GM12878 (cell line): ENCODE measurements at regions not wholly inside any gene's neighbourhood (a gene's known extent, or its start where the extent isn't known, plus 50 kb on each side); places are given as distances from the start of the nearest gene placed in this dataset.

Experiments
- ATF7 ChIP-seq: fragments of 450-650 bp; IDR thresholded peaks from 2 replicates; pipeline ENCODE4 v1.6.1; 2016; ENCODE audit warnings: low read depth, mild to moderate bottlenecking
- BACH1 ChIP-seq: fragments of 450-650 bp; IDR thresholded peaks from 2 replicates; pipeline ENCODE4 v1.6.1; 2017; ENCODE audit warnings: mild to moderate bottlenecking, borderline replicate concordance
- BCL11A ChIP-seq: IDR thresholded peaks from 2 replicates; pipeline ENCODE4 v1.6.1; 2011; ENCODE audit warnings: low read depth, low read length
- BCLAF1 ChIP-seq: fragments of 450-650 bp; IDR thresholded peaks from 2 replicates; pipeline ENCODE4 v1.6.1; 2017; ENCODE audit warnings: antibody characterized with exemption, mild to moderate bottlenecking, moderate library complexity
- BHLHE40 ChIP-seq, 2 experiments: fragments of 450-650 bp in 1 of 2; IDR thresholded peaks; 2 replicates each; pipeline ENCODE4 v1.6.1; 2011 to 2017; ENCODE audit warnings: low read depth in 2 of 2, borderline replicate concordance in 1 of 2, improper control_type of control experiment in 1 of 2, low read length in 1 of 2, mild to moderate bottlenecking in 1 of 2
- CBX5 ChIP-seq: sonication (generic); IDR thresholded peaks from 2 replicates; pipeline ENCODE4 v1.6.1; 2016; ENCODE audit warnings: low read depth, moderate library complexity, mild to moderate bottlenecking, inconsistent platforms
- CUX1 ChIP-seq: IDR thresholded peaks from 2 replicates; pipeline ENCODE4 v1.6.1; 2012; ENCODE audit warnings: improper control_type of control experiment, low read depth, low read length; ENCODE audit not compliant: insufficient replicate concordance
- ETV6 ChIP-seq, 2 experiments: fragments of 450-650 bp in 1 of 2; IDR thresholded peaks in 1 of 2; conservative IDR thresholded peaks in 1 of 2; 2 replicates each; pipeline ENCODE4 v1.6.1; 2014; ENCODE audit warnings: antibody characterized with exemption in 1 of 2, borderline replicate concordance in 1 of 2, low read depth in 1 of 2, mild to moderate bottlenecking in 1 of 2, moderate library complexity in 1 of 2
- GATAD2B ChIP-seq: fragments of 450-650 bp; conservative IDR thresholded peaks from 2 replicates; pipeline ENCODE4 v1.6.1; 2017; ENCODE audit warnings: low read depth, mild to moderate bottlenecking, moderate library complexity
- HCFC1 ChIP-seq: fragments of 150-350 bp; IDR thresholded peaks from 2 replicates; pipeline ENCODE4 v1.6.1; 2014; ENCODE audit warnings: low read length
- IKZF1 ChIP-seq: fragments of 450-650 bp; conservative IDR thresholded peaks from 2 replicates; pipeline ENCODE4 v1.6.1; 2017; ENCODE audit warnings: antibody characterized with exemption, mild to moderate bottlenecking
- IRF4 ChIP-seq: IDR thresholded peaks from 2 replicates; pipeline ENCODE4 v1.6.1; 2011; ENCODE audit warnings: low read depth, low read length
- JUNB ChIP-seq: IDR thresholded peaks from 2 replicates; pipeline ENCODE4 v1.6.1; 2016; ENCODE audit warnings: antibody characterized with exemption, mild to moderate bottlenecking
- MTA2 ChIP-seq: fragments of 450-650 bp; IDR thresholded peaks from 2 replicates; pipeline ENCODE4 v1.6.1; 2016; ENCODE audit warnings: low read depth, mild to moderate bottlenecking, moderate library complexity
- MYC ChIP-seq: IDR thresholded peaks from 2 replicates; pipeline ENCODE4 v1.6.1; 2011; ENCODE audit warnings: mild to moderate bottlenecking, low read length, moderate library complexity, inconsistent platforms; ENCODE audit not compliant: insufficient read depth, insufficient replicate concordance, insufficient read length, severe bottlenecking
- POLR2A ChIP-seq: IDR thresholded peaks from 2 replicates; pipeline ENCODE4 v1.6.1; 2011; ENCODE audit warnings: low read depth, mild to moderate bottlenecking, low read length
- POLR2AphosphoS5 ChIP-seq: IDR thresholded peaks from 2 replicates; pipeline ENCODE4 v1.6.1; 2011; ENCODE audit warnings: mild to moderate bottlenecking, low read length, inconsistent platforms
- POU2F2 ChIP-seq: IDR thresholded peaks from 3 replicates; pipeline ENCODE4 v1.6.1; 2011; ENCODE audit warnings: low read depth, mild to moderate bottlenecking, low read length, borderline replicate concordance
- RCOR1 ChIP-seq: conservative IDR thresholded peaks from 2 replicates; pipeline ENCODE4 v1.6.1; 2012; ENCODE audit warnings: low read depth, low read length, improper control_type of control experiment
- SMAD1 ChIP-seq: fragments of 450-650 bp; IDR thresholded peaks from 2 replicates; pipeline ENCODE4 v1.6.1; 2018; ENCODE audit warnings: mild to moderate bottlenecking, low read depth; ENCODE audit not compliant: partially characterized antibody
- ZBED1 ChIP-seq: IDR thresholded peaks from 2 replicates; pipeline ENCODE4 v1.6.1; 2016; ENCODE audit warnings: borderline replicate concordance
- ZNF384 ChIP-seq: IDR thresholded peaks from 2 replicates; pipeline ENCODE4 v1.6.1; 2012; ENCODE audit warnings: low read depth, mild to moderate bottlenecking, low read length, improper control_type of control experiment, borderline replicate concordance

GRCh38 chr4:100093091-100093866, 97.0 kb downstream of the DDIT4L start (continued):
- TF ChIP-seq BACH1: no peak
- 0 out of 2 replicates have a peak, but pooled peaks have one; percentile 67 for TF ChIP-seq RCOR1
- no peak for TF ChIP-seq ETV6 (conservative IDR thresholded peaks at IDR 0.05 in 1 of 2, IDR thresholded peaks at IDR 0.05 in 1 of 2; ENCODE audit: borderline replicate concordance in 1 of 2, low read depth in 1 of 2)
- TF ChIP-seq CBX5: no peak
- peak; percentile 73; the same call in 1 of the 2 replicates for TF ChIP-seq MTA2
- no peak for TF ChIP-seq JUNB
- TF ChIP-seq IKZF1: peak; percentile 74
- TF ChIP-seq IRF4: no peak
- no peak for TF ChIP-seq GATAD2B
- TF ChIP-seq POLR2A: no peak
- no peak for TF ChIP-seq ZNF384
- TF ChIP-seq CUX1: no peak
- TF ChIP-seq SMAD1: no peak
- no peak for TF ChIP-seq POU2F2
- TF ChIP-seq POLR2AphosphoS5: no peak
- TF ChIP-seq ATF7: peak; percentile 88
- no peak for TF ChIP-seq BCL11A
- no peak for TF ChIP-seq HCFC1
- no peak for TF ChIP-seq MYC
- no peak for TF ChIP-seq BCLAF1
- TF ChIP-seq ZBED1: no peak
- TF ChIP-seq BHLHE40 (IDR thresholded peaks at IDR 0.05; ENCODE audit: borderline replicate concordance in 1 of 2, low read depth in 2 of 2, low read length in 1 of 2): no peak
